Ovary (tissue), 7 donors: ENCODE measurements at regions not wholly inside any gene's neighbourhood (a gene's known extent, or its start where the extent isn't known, plus 50 kb on each side); places are given as distances from the start of the nearest gene placed in this dataset.

Experiments used
- DNase-seq, 5 donors: peaks; one replicate each; pipeline ENCODE4 v3.0.0-alpha.2; 2019 to 2020
- H3K27ac ChIP-seq, 2 donors: fragments of 200-600 bp; one replicate each; pipeline versions ENCODE4 v1.5.1 to v1.8.0; 2019 to 2022
- H3K27me3 ChIP-seq: fragments of 200-600 bp; one replicate; pipeline ENCODE4 v1.8.0; 2022
- H3K36me3 ChIP-seq: fragments of 200-600 bp; sonication (generic); one replicate; pipeline ENCODE4 v1.5.1; 2019
- H3K4me1 ChIP-seq: one replicate; pipeline ENCODE4 v1.8.1; 2013; ENCODE audit warnings: mild to moderate bottlenecking, moderate library complexity; ENCODE audit not compliant: insufficient read depth
- H3K4me3 ChIP-seq: fragments of 200-600 bp; sonication (generic); one replicate; pipeline ENCODE4 v1.5.1; 2017
- H3K9me3 ChIP-seq, 2 donors: fragments of 200-600 bp in 1 of 2; sonication (generic) in 1 of 2; one replicate each; pipeline versions ENCODE4 v1.5.1 to v1.8.1; 2013 to 2019; ENCODE audit warnings: mild to moderate bottlenecking in 1 of 2, moderate library complexity in 1 of 2
- EP300 ChIP-seq: sonication (generic); formaldehyde crosslinking; IDR thresholded peaks from one replicate; pipeline ENCODE4 v1.6.1; 2017; ENCODE audit warnings: antibody characterized with exemption
- POLR2A ChIP-seq: fragments of 450-650 bp; IDR thresholded peaks from one replicate; pipeline ENCODE4 v1.6.1; 2017; ENCODE audit warnings: antibody characterized with exemption, mild to moderate bottlenecking, moderate library complexity
- WGBS, 3 donors: extraction: QIAGEN DNeasy Blood & Tissue Kit in 1 of 3; methylation state at CpG; one replicate each; pipeline versions ENCODE4 v1.1.5 to v1.1.7; 2013 to 2017; 5-methylcytosine and 5-hydroxymethylcytosine counted together
- intact Hi-C, 4 donors: fragments of 100-400 bp; cut with DNase I; formaldehyde crosslinking; loops; one replicate each; pipeline versions ENCODE4 v1.11.0 to v1.15.1; 2022 to 2023
- TF ChIP-seq, protein P1 (sequence below), 3 donors: fragments of 450-650 bp in 2 of 3; fragments of 200-600 bp in 1 of 3; IDR thresholded peaks; one replicate each; pipeline versions ENCODE4 v1.5.1 to v1.8.0; 2016 to 2022; ENCODE audit warnings: antibody characterized with exemption in 3 of 3, mild to moderate bottlenecking in 1 of 3
- donor health status: DM: no; HTN: no; CAD: no; lungs with moderate emphysema.
- donor health status: DM: no; HTN: no; CAD: no.
- donor health status: Bipolar disorder and iron deficiency.
- donor health status: DM: no; HTN: no; CAD: no.
- donor health status: DM: yes; HTN: yes; CAD: no.

DNA sequence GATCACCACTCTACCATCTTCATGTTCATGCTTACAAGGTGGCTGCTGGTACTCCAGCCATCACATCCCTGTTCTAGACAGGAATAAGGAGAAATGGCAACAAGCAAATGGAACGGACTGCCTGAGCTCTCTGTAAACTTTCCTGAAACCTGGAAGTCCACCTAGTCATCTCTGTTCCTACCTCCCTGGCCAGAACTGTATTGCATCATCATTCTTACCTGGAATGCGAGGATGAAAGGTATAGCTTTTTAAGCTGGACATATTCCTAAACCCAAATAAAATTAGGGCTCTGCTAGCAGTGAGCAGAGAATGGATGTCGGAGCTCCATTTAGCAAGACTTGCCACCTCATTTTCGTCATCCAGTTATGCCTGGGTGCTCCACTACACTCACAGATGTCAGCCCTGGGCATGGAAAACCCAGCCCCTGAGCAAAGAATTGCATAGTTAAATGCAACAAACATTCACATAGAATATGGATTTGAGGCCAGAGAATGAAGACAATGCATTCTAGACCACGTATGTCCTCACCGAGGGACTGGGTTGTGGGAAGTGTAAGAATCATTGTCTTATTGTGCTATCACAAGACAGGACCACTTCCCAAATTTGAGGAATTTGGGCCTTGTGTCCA, 214.3 kb upstream of the CDYL start:
- intact Hi-C loops = no loop called here
- Histone ChIP-seq H3K4me3 (no peak overlapping the region), H3K36me3 (no peaks in the 10 kb centered on the region), H3K9me3 (no peaks in the 10 kb centered on the region), H3K27me3 (no peaks in the 10 kb centered on the region), H3K4me1 (no peaks in the 10 kb centered on the region), H3K27ac (no peak overlapping the region)
- no peak for DNase-seq
- 89 to 95% (median 91%) methylated on average over 6 of the region's 6 CpGs for WGBS, 3 donors
- TF ChIP-seq, protein P1, sequence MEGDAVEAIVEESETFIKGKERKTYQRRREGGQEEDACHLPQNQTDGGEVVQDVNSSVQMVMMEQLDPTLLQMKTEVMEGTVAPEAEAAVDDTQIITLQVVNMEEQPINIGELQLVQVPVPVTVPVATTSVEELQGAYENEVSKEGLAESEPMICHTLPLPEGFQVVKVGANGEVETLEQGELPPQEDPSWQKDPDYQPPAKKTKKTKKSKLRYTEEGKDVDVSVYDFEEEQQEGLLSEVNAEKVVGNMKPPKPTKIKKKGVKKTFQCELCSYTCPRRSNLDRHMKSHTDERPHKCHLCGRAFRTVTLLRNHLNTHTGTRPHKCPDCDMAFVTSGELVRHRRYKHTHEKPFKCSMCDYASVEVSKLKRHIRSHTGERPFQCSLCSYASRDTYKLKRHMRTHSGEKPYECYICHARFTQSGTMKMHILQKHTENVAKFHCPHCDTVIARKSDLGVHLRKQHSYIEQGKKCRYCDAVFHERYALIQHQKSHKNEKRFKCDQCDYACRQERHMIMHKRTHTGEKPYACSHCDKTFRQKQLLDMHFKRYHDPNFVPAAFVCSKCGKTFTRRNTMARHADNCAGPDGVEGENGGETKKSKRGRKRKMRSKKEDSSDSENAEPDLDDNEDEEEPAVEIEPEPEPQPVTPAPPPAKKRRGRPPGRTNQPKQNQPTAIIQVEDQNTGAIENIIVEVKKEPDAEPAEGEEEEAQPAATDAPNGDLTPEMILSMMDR (IDR thresholded peaks at IDR 0.05) = no peak
- no peak for TF ChIP-seq POLR2A
- TF ChIP-seq EP300 = no peak

DNA sequence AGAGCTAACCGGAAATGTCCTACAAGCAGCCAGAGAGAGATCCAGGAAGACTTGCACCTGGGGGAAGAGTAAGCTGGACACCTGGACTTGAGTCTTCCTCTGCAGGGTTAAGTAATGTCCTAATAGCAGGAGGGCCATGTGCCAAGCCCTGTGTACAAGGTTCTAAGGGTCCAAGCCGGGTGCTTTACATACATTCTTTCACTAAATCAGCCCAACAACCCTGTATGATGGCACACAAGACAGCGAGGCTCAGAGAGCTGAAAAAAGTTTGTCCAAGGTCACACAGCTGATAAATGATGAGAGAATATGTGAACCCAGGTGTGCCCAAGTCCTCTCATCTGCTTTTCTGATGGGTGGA, 215.1 kb upstream of the CDYL start:
- TF ChIP-seq POLR2A (no peak), EP300 (no peak)
- TF ChIP-seq, protein P1 (IDR thresholded peaks at IDR 0.05) = no peak
- H3K36me3 ChIP-seq = no peaks in the 10 kb centered on the region
- intact Hi-C loops = no loop called here
- no peak overlapping the region for H3K27ac ChIP-seq
- WGBS, 3 donors = 72 to 90% (median 82%) methylated on average over 3 of the region's 3 CpGs
- no peaks in the 10 kb centered on the region for H3K27me3 ChIP-seq
- DNase-seq = no peak
- H3K4me3 ChIP-seq = no peak overlapping the region
- H3K4me1 ChIP-seq = no peaks in the 10 kb centered on the region
- H3K9me3 ChIP-seq = no peaks in the 10 kb centered on the region

DNA sequence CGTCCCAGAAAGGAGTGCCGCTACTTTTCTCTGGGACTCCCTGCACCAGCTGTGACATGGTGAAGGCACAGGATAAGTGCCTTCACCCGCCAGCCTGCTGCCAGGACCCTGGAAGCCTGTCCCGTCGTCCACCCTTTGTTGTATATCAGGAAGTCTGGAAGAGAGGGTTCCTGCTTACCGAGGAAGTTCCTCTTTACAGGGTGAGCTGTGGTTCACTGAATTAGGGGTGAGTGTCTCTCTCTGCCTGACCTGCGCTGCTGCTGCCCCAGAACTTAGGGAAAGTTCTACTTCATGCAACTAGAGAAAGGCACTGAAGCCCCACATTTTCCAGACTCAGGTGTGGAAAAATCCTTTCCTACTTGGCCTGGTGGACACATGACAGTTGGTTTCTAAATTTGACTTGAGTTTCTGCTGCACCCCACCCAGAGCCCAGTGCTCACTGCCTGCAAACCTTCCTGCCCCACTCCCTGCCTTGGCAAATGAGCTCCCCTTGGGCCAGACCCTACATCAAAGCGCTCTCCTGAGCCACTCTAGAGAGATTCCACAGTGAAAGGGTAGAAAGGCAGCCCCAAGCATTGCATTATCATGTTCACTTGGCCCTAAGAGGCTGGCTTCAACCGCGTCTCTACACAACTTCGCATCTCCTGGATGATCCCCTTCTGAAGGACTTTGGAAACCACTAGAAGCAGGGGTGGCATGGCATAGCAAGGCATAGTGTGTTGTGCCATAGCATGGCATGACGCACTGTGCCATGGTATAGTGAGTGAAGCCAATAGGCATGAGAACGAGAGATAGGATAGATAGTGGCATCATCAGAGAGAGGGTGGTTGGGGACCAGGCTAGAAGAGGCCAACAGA, 215.8 kb upstream of the CDYL start:
- Histone ChIP-seq H3K27me3 (no peaks in the 10 kb centered on the region), H3K4me3 (no peak overlapping the region), H3K9me3 (no peaks in the 10 kb centered on the region), H3K36me3 (no peaks in the 10 kb centered on the region), H3K4me1 (no peaks in the 10 kb centered on the region), H3K27ac (no peak overlapping the region)
- no peak for DNase-seq
- intact Hi-C loops = no loop called here
- TF ChIP-seq POLR2A = no peak
- TF ChIP-seq, protein P1 (IDR thresholded peaks at IDR 0.05) = no peak
- no peak for TF ChIP-seq EP300
- 80 to 90% (median 89%) methylated on average over 13 of the region's 13 CpGs for WGBS, 3 donors

DNA sequence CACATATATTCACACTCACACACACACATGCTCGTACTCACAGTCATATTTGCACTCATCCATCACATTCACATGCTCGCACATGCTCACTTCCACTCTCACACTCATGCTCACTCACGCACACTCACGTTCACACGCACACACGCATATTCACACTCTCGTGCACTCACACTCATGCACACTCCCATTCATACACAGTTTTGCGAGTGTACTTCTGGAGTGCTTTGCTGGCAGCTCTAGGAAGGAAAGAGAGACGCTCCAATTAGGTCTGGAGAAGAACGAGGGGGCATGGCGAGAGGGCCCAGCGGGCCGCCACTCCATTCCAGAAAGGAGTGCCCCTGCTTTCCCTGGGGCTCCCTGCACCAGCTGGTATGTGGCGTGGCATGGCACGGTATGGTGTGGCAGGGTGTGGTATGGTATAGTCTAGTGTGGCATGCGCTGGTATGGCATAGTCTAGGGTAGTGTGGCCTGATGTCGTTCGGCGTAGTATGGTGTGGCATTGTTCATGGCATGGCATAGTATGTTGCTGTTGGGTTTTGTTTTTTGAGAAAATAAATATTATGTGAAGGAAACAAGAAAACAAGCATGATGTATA, 216.8 kb upstream of the CDYL start:
- Histone ChIP-seq H3K4me1 (no peaks in the 10 kb centered on the region), H3K27ac (no peak overlapping the region), H3K9me3 (no peaks in the 10 kb centered on the region), H3K4me3 (no peak overlapping the region), H3K36me3 (no peaks in the 10 kb centered on the region), H3K27me3 (no peaks in the 10 kb centered on the region)
- WGBS, 3 donors = 93 to 95% (median 95%) methylated on average over 19 of the region's 19 CpGs
- intact Hi-C loops = no loop called here
- DNase-seq = no peak
- TF ChIP-seq, protein P1 (IDR thresholded peaks at IDR 0.05) = no peak
- TF ChIP-seq EP300 (no peak), POLR2A (no peak)
